ENCODE measurements at regions not wholly inside any gene's neighbourhood (a gene's known extent, or its start where the extent isn't known, plus 50 kb on each side); places are given as distances from the start of the nearest gene placed in this dataset.

DNA sequence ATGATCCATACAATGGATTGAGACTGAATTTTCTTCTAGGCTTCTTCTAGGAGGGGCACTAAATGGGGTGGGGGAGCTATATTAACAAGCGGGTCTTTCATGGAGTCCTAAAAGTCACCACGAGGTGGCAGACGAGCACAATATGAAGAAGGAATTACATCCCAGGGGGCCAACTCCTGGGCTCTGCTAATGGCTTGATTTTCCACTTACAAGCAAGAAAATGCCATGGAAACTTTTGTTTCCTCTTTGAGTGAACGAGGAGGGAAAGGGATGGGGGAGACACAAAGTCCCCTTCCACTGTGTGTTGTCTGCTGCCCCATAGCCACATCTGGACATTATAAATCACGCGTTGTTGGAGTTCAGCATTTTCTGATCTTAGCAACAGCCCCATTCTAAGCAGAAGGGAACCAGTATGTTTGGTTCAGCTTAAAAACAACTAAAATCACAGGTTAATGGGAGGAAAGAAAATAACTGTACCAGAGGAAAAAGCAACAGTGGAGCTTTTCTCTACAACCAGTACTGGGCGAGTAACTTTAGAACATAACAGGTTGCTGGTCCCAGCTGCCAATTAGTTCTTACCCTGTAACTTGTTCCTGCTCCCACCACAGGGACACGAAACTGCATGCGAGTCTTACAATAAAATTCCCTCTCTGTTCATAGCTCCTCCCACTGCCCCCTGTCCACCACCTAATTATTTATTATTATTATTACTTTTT lies 285.0 kb upstream of the PARD3B start:
- ATAC-seq = peak; percentile 89
- TF ChIP-seq, protein P1, sequence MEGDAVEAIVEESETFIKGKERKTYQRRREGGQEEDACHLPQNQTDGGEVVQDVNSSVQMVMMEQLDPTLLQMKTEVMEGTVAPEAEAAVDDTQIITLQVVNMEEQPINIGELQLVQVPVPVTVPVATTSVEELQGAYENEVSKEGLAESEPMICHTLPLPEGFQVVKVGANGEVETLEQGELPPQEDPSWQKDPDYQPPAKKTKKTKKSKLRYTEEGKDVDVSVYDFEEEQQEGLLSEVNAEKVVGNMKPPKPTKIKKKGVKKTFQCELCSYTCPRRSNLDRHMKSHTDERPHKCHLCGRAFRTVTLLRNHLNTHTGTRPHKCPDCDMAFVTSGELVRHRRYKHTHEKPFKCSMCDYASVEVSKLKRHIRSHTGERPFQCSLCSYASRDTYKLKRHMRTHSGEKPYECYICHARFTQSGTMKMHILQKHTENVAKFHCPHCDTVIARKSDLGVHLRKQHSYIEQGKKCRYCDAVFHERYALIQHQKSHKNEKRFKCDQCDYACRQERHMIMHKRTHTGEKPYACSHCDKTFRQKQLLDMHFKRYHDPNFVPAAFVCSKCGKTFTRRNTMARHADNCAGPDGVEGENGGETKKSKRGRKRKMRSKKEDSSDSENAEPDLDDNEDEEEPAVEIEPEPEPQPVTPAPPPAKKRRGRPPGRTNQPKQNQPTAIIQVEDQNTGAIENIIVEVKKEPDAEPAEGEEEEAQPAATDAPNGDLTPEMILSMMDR (conservative IDR thresholded peaks at IDR 0.05; ENCODE audit: low read depth in 2 of 2) = peak; percentile 82 to 89
- no peak for TF ChIP-seq CREB1 (CRISPR knock-in tag; IDR thresholded peaks at IDR 0.05; ENCODE audit: low read depth)

DNA sequence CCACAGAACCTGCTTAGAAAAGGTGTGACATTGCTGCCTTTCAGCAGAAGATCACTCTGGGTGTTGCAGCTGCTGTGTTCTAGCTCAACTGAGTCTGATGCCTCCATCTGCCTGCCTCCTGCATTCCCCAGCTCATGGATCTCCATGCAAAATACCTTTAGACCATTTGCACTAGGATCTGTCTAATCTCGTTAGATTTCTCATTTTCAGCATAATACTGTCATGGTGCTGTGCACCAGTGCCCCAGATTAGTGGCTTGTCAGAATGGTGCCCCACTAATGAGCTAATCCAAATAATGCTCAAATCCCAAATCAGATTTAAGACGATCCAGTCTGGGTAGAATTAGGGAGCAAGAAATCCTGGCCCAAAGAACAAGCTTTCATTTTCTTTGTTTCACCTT lies 284.4 kb upstream of the PARD3B start:
- Mint-ChIP-seq H3K27ac (no peak overlapping the region), H3K4me1 (peaks cover 38% of the 10 kb centered on the region), H3K27me3 (ENCODE audit: insufficient read depth, low read depth, poor library complexity) (no peaks in the 10 kb centered on the region), H3K9me3 (no peaks in the 10 kb centered on the region), H3K36me3 (ENCODE audit: low read depth) (no peaks in the 10 kb centered on the region), H3K4me3 (no peak overlapping the region)
- Histone ChIP-seq H3K79me2 (replicated peaks; ENCODE audit: insufficient read depth) (no peaks in the 10 kb centered on the region), H4K20me1 (replicated peaks; ENCODE audit: insufficient read depth) (no peaks in the 10 kb centered on the region), H3K4me2 (no peak overlapping the region), H3K9me2 (ENCODE audit: insufficient read depth) (no peaks in the 10 kb centered on the region), H3K27me3 (ENCODE audit: insufficient read depth) (no peaks in the 10 kb centered on the region), H3F3A (replicated peaks; ENCODE audit: low read depth) (no peaks in the 10 kb centered on the region), H3K4me3 (no peak overlapping the region), H3K36me3 (ENCODE audit: insufficient read depth) (no peaks in the 10 kb centered on the region), H3K4me1 (ENCODE audit: insufficient read depth) (peaks cover 25% of the 10 kb centered on the region), H3K27ac (ENCODE audit: low read depth) (no peak overlapping the region), H2AFZ (peak overlapping the region; percentile 70)
- DNase-seq (ENCODE audit: low spot score) (no peak), ATAC-seq (no peak; the same call in 2 of the 3 replicates)
- no peak for TF ChIP-seq CREB1 (CRISPR knock-in tag; IDR thresholded peaks at IDR 0.05; ENCODE audit: low read depth)
- TF ChIP-seq, protein P1 (conservative IDR thresholded peaks at IDR 0.05; ENCODE audit: low read depth in 2 of 2) = no peak
- TF ChIP-seq, protein P2, sequence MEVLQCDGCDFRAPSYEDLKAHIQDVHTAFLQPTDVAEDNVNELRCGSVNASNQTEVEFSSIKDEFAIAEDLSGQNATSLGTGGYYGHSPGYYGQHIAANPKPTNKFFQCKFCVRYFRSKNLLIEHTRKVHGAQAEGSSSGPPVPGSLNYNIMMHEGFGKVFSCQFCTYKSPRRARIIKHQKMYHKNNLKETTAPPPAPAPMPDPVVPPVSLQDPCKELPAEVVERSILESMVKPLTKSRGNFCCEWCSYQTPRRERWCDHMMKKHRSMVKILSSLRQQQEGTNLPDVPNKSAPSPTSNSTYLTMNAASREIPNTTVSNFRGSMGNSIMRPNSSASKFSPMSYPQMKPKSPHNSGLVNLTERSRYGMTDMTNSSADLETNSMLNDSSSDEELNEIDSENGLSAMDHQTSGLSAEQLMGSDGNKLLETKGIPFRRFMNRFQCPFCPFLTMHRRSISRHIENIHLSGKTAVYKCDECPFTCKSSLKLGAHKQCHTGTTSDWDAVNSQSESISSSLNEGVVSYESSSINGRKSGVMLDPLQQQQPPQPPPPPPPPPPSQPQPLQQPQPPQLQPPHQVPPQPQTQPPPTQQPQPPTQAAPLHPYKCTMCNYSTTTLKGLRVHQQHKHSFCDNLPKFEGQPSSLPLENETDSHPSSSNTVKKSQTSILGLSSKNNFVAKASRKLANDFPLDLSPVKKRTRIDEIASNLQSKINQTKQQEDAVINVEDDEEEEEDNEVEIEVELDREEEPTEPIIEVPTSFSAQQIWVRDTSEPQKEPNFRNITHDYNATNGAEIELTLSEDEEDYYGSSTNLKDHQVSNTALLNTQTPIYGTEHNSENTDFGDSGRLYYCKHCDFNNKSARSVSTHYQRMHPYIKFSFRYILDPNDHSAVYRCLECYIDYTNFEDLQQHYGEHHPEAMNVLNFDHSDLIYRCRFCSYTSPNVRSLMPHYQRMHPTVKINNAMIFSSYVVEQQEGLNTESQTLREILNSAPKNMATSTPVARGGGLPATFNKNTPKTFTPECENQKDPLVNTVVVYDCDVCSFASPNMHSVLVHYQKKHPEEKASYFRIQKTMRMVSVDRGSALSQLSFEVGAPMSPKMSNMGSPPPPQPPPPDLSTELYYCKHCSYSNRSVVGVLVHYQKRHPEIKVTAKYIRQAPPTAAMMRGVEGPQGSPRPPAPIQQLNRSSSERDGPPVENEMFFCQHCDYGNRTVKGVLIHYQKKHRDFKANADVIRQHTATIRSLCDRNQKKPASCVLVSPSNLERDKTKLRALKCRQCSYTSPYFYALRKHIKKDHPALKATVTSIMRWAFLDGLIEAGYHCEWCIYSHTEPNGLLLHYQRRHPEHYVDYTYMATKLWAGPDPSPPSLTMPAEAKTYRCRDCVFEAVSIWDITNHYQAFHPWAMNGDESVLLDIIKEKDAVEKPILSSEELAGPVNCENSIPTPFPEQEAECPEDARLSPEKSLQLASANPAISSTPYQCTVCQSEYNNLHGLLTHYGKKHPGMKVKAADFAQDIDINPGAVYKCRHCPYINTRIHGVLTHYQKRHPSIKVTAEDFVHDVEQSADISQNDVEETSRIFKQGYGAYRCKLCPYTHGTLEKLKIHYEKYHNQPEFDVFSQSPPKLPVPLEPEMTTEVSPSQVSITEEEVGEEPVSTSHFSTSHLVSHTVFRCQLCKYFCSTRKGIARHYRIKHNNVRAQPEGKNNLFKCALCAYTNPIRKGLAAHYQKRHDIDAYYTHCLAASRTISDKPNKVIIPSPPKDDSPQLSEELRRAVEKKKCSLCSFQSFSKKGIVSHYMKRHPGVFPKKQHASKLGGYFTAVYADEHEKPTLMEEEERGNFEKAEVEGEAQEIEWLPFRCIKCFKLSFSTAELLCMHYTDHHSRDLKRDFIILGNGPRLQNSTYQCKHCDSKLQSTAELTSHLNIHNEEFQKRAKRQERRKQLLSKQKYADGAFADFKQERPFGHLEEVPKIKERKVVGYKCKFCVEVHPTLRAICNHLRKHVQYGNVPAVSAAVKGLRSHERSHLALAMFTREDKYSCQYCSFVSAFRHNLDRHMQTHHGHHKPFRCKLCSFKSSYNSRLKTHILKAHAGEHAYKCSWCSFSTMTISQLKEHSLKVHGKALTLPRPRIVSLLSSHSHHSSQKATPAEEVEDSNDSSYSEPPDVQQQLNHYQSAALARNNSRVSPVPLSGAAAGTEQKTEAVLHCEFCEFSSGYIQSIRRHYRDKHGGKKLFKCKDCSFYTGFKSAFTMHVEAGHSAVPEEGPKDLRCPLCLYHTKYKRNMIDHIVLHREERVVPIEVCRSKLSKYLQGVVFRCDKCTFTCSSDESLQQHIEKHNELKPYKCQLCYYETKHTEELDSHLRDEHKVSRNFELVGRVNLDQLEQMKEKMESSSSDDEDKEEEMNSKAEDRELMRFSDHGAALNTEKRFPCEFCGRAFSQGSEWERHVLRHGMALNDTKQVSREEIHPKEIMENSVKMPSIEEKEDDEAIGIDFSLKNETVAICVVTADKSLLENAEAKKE (CRISPR knock-in tag; IDR thresholded peaks at IDR 0.05) = no peak

More for the DNA sequence above, 285.0 kb upstream of the PARD3B start:
- Mint-ChIP-seq H3K27ac (peak overlapping the region; percentile 82), H3K9me3 (no peaks in the 10 kb centered on the region), H3K4me3 (no peak overlapping the region), H3K27me3 (ENCODE audit: insufficient read depth, low read depth, poor library complexity) (no peaks in the 10 kb centered on the region), H3K36me3 (ENCODE audit: low read depth) (no peaks in the 10 kb centered on the region), H3K4me1 (peaks cover 41% of the 10 kb centered on the region)
- Histone ChIP-seq H3K27ac (ENCODE audit: low read depth) (no peak overlapping the region), H3K4me3 (no peak overlapping the region), H3K9me2 (ENCODE audit: insufficient read depth) (no peaks in the 10 kb centered on the region), H3K4me1 (ENCODE audit: insufficient read depth) (peaks cover 25% of the 10 kb centered on the region), H3K36me3 (ENCODE audit: insufficient read depth) (no peaks in the 10 kb centered on the region), H3K4me2 (no peak overlapping the region), H3K79me2 (replicated peaks; ENCODE audit: insufficient read depth) (no peaks in the 10 kb centered on the region), H3F3A (replicated peaks; ENCODE audit: low read depth) (no peaks in the 10 kb centered on the region), H3K27me3 (ENCODE audit: insufficient read depth) (no peaks in the 10 kb centered on the region), H2AFZ (peak overlapping the region; percentile 35), H4K20me1 (replicated peaks; ENCODE audit: insufficient read depth) (no peaks in the 10 kb centered on the region)
- peak; percentile 96 for DNase-seq (ENCODE audit: low spot score)

All from GM23338 (cell line).